ENCODE measurements at regions not wholly inside any gene's neighbourhood (a gene's known extent, or its start where the extent isn't known, plus 50 kb on each side); places are given as distances from the start of the nearest gene placed in this dataset.

DNA sequence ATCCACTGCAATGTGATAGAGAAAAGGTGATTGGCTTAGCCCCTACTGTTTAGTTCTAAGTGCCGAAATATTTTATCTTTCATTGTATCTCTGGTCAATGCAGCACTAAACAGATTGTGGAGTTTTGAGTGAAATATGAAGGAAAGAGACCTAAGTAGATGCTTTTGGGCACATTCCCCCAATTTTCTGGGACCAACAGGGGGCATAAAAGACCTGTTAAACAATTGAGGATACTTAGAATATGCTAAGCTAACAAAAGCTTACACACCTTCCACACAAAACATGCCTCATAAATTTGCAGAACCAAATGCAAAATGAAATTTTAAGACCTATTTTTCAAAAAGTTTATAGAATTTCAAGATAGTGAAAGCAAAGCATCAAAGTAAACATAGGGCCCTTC, 746.9 kb downstream of the TBC1D32 start:
- Histone ChIP-seq H3K14ac (ENCODE audit: insufficient read length) (no peak overlapping the region), H3K4me2 (ENCODE audit: insufficient read depth in 1 of 2, low read depth in 2 of 2, low read length in 2 of 2) (no peak overlapping the region), H3K4me3 (ENCODE audit: extremely low read depth in 1 of 4, insufficient read depth in 2 of 4, low read depth in 3 of 4, low read length in 4 of 4) (no peak overlapping the region), H2BK120ac (replicated peaks; ENCODE audit: low read depth, low read length) (no peak overlapping the region), H2AK5ac (ENCODE audit: low read depth, low read length) (no peak overlapping the region), H2BK5ac (ENCODE audit: low read depth, low read length) (no peak overlapping the region), H3K23me2 (ENCODE audit: low read depth, low read length) (no peaks in the 10 kb centered on the region), H3K27me3 (replicated peaks in 1 of 4; ENCODE audit: control insufficient read depth in 3 of 4, extremely low read depth in 1 of 4, insufficient read depth in 3 of 4, low read length in 3 of 4) (no peaks in the 10 kb centered on the region), H3K27ac (ENCODE audit: low read depth, low read length) (no peak overlapping the region), H4K20me1 (replicated peaks in 1 of 2; ENCODE audit: control insufficient read depth in 1 of 2, insufficient read depth in 2 of 2, low read length in 2 of 2) (no peaks in the 10 kb centered on the region), H2BK15ac (ENCODE audit: low read length) (no peak overlapping the region), H3K4me1 (replicated peaks in 1 of 4; ENCODE audit: control insufficient read depth in 3 of 4, insufficient read depth in 4 of 4, low read length in 3 of 4) (peaks cover 0 to 2% (median 2%) of the 10 kb centered on the region in 4 experiments; a peak in 3 of 7 replicates), H3K79me2 (ENCODE audit: control insufficient read depth in 1 of 2, insufficient read depth in 2 of 2, low read length in 2 of 2) (no peaks in the 10 kb centered on the region), H3K79me1 (ENCODE audit: low read depth, low read length) (no peaks in the 10 kb centered on the region), H4K91ac (replicated peaks; ENCODE audit: insufficient read length, low read length) (no peak overlapping the region), H3K56ac (replicated peaks; ENCODE audit: insufficient read length, low read depth, low read length) (no peak overlapping the region), H4K8ac (ENCODE audit: extremely low read depth, insufficient read depth, low read length) (no peak overlapping the region), H2BK12ac (ENCODE audit: low read depth, low read length) (no peak overlapping the region), H3K23ac (ENCODE audit: insufficient read length) (no peak overlapping the region), H4K5ac (ENCODE audit: insufficient read length, low read depth, low read length) (no peak overlapping the region), H2BK20ac (ENCODE audit: low read length) (no peak overlapping the region), H3K9ac (replicated peaks in 1 of 4; ENCODE audit: extremely low read depth in 1 of 4, low read depth in 3 of 4, low read length in 3 of 4) (no peak overlapping the region), H3K36me3 (ENCODE audit: control insufficient read depth in 2 of 4, insufficient read depth in 4 of 4, low read length in 3 of 4) (no peaks in the 10 kb centered on the region), H3K18ac (ENCODE audit: extremely low read depth, low read length) (no peak overlapping the region), H3K4ac (replicated peaks; ENCODE audit: insufficient read length, low read depth, low read length) (no peak overlapping the region), H3K9me3 (ENCODE audit: insufficient read depth in 2 of 2, low read depth in 1 of 2, low read length in 1 of 2) (no peaks in the 10 kb centered on the region), H2AFZ (ENCODE audit: low read length) (no peak overlapping the region)
- 0% methylated on average over 1 of the region's 1 CpG; no CpG with 5 or more reads in 1 of the 2 experiments for WGBS, 2 experiments (ENCODE audit: extremely low coverage in 1 of 2, insufficient coverage in 1 of 2, insufficient read length in 1 of 2, insufficient replicate concordance in 2 of 2, low coverage in 1 of 2, low lambda C conversion rate in 2 of 2, missing lambda C conversion rate in 1 of 2)
- DNase-seq (ENCODE audit: low read depth in 1 of 2, low spot score in 2 of 2) (no peak), FAIRE-seq (no peak)
- CTCF ChIA-PET (ENCODE audit: partially characterized antibody), result interaction anchor here (1.1 to 1.2 kb wide), 2 partner anchors 8 to 181 kb away, joined by 3 to 4 read pairs; no protein-coding TSS in a partner anchor
- POLR2A ChIA-PET (ENCODE audit: partially characterized antibody), result no interaction called here
- no peak for TF ChIP-seq BCL11A (IDR thresholded peaks at IDR 0.05; ENCODE audit: low read depth in 2 of 2, low read length in 2 of 2)
- TF ChIP-seq RFX5 (IDR thresholded peaks at IDR 0.05; ENCODE audit: borderline replicate concordance, low read depth, low read length), result no peak
- TF ChIP-seq RAD21 (IDR thresholded peaks at IDR 0.05 in 1 of 2, conservative IDR thresholded peaks at IDR 0.05 in 1 of 2; ENCODE audit: low read depth in 2 of 2, low read length in 2 of 2), result no peak
- no peak for TF ChIP-seq CEBPB (IDR thresholded peaks at IDR 0.05; ENCODE audit: low read depth, low read length)
- TF ChIP-seq POLR2A (IDR thresholded peaks at IDR 0.05; ENCODE audit: control extremely low read depth in 1 of 2, low read depth in 2 of 2, low read length in 2 of 2), result no peak
